ENCODE measurements at regions not wholly inside any gene's neighbourhood (a gene's known extent, or its start where the extent isn't known, plus 50 kb on each side); places are given as distances from the start of the nearest gene placed in this dataset.
A peak's percentile ranks its signal among the peaks of the same experiment; 100 is the strongest.

- peaks cover 3 to 6% (median 6%) of the 10 kb centered on the region in 7 donors for H3K4me1 Mint-ChIP-seq
- peaks cover 0 to 7% (median 0%) of the 10 kb centered on the region in 5 donors for H3K27me3 Mint-ChIP-seq
- CTCF ChIA-PET, result no interaction called here
- peaks cover 0 to 7% (median 0%) of the 10 kb centered on the region in 11 donors for H3K9me3 Mint-ChIP-seq
- Histone ChIP-seq H3K36me3 (ENCODE audit: control insufficient read depth in 2 of 3, insufficient read depth in 3 of 3, low read length in 3 of 3) (no peaks in the 10 kb centered on the region), H3K27ac (ENCODE audit: low read depth, low read length) (no peak overlapping the region), H3K9me3 (ENCODE audit: control insufficient read depth in 2 of 3, low read length in 3 of 3) (no peaks in the 10 kb centered on the region), H3K27me3 (ENCODE audit: control insufficient read depth in 2 of 2, insufficient read depth in 2 of 2, low read length in 2 of 2) (no peaks in the 10 kb centered on the region), H3K4me1 (ENCODE audit: control insufficient read depth in 2 of 2, insufficient read depth in 2 of 2, low read length in 2 of 2) (peaks cover 0 to 7% of the 10 kb centered on the region in 2 donors), H3K4me3 (ENCODE audit: low read length) (no peak overlapping the region)
- no peak overlapping the region for H3K4me3 Mint-ChIP-seq
- peaks cover 0 to 11% (median 0%) of the 10 kb centered on the region in 5 donors for H3K36me3 Mint-ChIP-seq
- POLR2A ChIA-PET, result no interaction called here
- DNase-seq (no peak), ATAC-seq (no peak)
- H3K27ac Mint-ChIP-seq, result no peak overlapping the region
- intact Hi-C loops (cut with micrococcal nuclease), result no loop called here
Observed at GRCh38 chr4:104971462-104971861, 175.2 kb upstream of the TET2 start.

GRCh38 chr4:104973708-104974107 is 173.0 kb upstream of the TET2 start:
- no peak for DNase-seq
- H3K36me3 Mint-ChIP-seq, result peaks cover 0 to 8% (median 0%) of the 10 kb centered on the region in 5 donors
- Histone ChIP-seq H3K4me3 (ENCODE audit: low read length) (no peak overlapping the region), H3K27ac (ENCODE audit: low read depth, low read length) (no peak overlapping the region), H3K4me1 (ENCODE audit: control insufficient read depth in 2 of 2, insufficient read depth in 2 of 2, low read length in 2 of 2) (no peaks in the 10 kb centered on the region), H3K36me3 (ENCODE audit: control insufficient read depth in 2 of 3, insufficient read depth in 3 of 3, low read length in 3 of 3) (no peaks in the 10 kb centered on the region), H3K9me3 (ENCODE audit: control insufficient read depth in 2 of 3, low read length in 3 of 3) (no peaks in the 10 kb centered on the region), H3K27me3 (ENCODE audit: control insufficient read depth in 2 of 2, insufficient read depth in 2 of 2, low read length in 2 of 2) (no peaks in the 10 kb centered on the region)
- intact Hi-C loops (cut with micrococcal nuclease), result no loop called here
- H3K4me1 Mint-ChIP-seq, result no peaks in the 10 kb centered on the region
- POLR2A ChIA-PET, result no interaction called here
- no peak for ATAC-seq
- no peak overlapping the region for H3K4me3 Mint-ChIP-seq
- CTCF ChIA-PET, result no interaction called here
- peaks cover 0 to 7% (median 0%) of the 10 kb centered on the region in 5 donors for H3K27me3 Mint-ChIP-seq
- no peak overlapping the region for H3K27ac Mint-ChIP-seq
- peaks cover 0 to 7% (median 0%) of the 10 kb centered on the region in 11 donors for H3K9me3 Mint-ChIP-seq

- ChIA-PET CTCF (no interaction called here), POLR2A (no interaction called here)
- Histone ChIP-seq H3K4me1 (ENCODE audit: control insufficient read depth in 2 of 2, insufficient read depth in 2 of 2, low read length in 2 of 2) (no peaks in the 10 kb centered on the region), H3K27ac (ENCODE audit: low read depth, low read length) (no peak overlapping the region), H3K9me3 (ENCODE audit: control insufficient read depth in 2 of 3, low read length in 3 of 3) (no peaks in the 10 kb centered on the region), H3K27me3 (ENCODE audit: control insufficient read depth in 2 of 2, insufficient read depth in 2 of 2, low read length in 2 of 2) (no peaks in the 10 kb centered on the region), H3K36me3 (ENCODE audit: control insufficient read depth in 2 of 3, insufficient read depth in 3 of 3, low read length in 3 of 3) (no peaks in the 10 kb centered on the region), H3K4me3 (ENCODE audit: low read length) (no peak overlapping the region)
- Mint-ChIP-seq H3K36me3 (peaks cover 0 to 11% (median 0%) of the 10 kb centered on the region in 5 donors), H3K4me3 (no peak overlapping the region), H3K27ac (no peak overlapping the region), H3K4me1 (no peaks in the 10 kb centered on the region), H3K9me3 (peaks cover 0 to 12% (median 3%) of the 10 kb centered on the region in 11 donors), H3K27me3 (peaks cover 0 to 7% (median 0%) of the 10 kb centered on the region in 5 donors)
- DNase-seq (no peak), ATAC-seq (no peak)
- intact Hi-C loops (cut with micrococcal nuclease), result no loop called here
Observed at GRCh38 chr4:104975617-104976016, 171.1 kb upstream of the TET2 start.

GRCh38 chr4:104976262-104976661 is 170.4 kb upstream of the TET2 start:
- H3K4me1 ChIP-seq (ENCODE audit: control insufficient read depth in 2 of 2, insufficient read depth in 2 of 2, low read length in 2 of 2), result no peaks in the 10 kb centered on the region
- peaks cover 0 to 11% (median 0%) of the 10 kb centered on the region in 5 donors for H3K27me3 Mint-ChIP-seq
- no peak overlapping the region for H3K4me3 Mint-ChIP-seq
- no peaks in the 10 kb centered on the region for H3K9me3 ChIP-seq (ENCODE audit: control insufficient read depth in 2 of 3, low read length in 3 of 3)
- H3K27ac Mint-ChIP-seq, result no peak overlapping the region
- peaks cover 0 to 11% (median 0%) of the 10 kb centered on the region in 5 donors for H3K36me3 Mint-ChIP-seq
- no peak overlapping the region for H3K4me3 ChIP-seq (ENCODE audit: low read length)
- H3K9me3 Mint-ChIP-seq, result peaks cover 0 to 18% (median 4%) of the 10 kb centered on the region in 11 donors
- no peaks in the 10 kb centered on the region for H3K36me3 ChIP-seq (ENCODE audit: control insufficient read depth in 2 of 3, insufficient read depth in 3 of 3, low read length in 3 of 3)
- POLR2A ChIA-PET, result no interaction called here
- ATAC-seq, result peak; percentile 49
- no peaks in the 10 kb centered on the region for H3K27me3 ChIP-seq (ENCODE audit: control insufficient read depth in 2 of 2, insufficient read depth in 2 of 2, low read length in 2 of 2)
- H3K27ac ChIP-seq (ENCODE audit: low read depth, low read length), result no peak overlapping the region
- H3K4me1 Mint-ChIP-seq, result no peaks in the 10 kb centered on the region
- DNase-seq, result no peak
- intact Hi-C loops (cut with micrococcal nuclease), result no loop called here
- CTCF ChIA-PET, result no interaction called here

- peaks cover 0 to 18% (median 5%) of the 10 kb centered on the region in 11 donors for H3K9me3 Mint-ChIP-seq
- POLR2A ChIA-PET, result no interaction called here
- no peak for ATAC-seq
- H3K9me3 ChIP-seq (ENCODE audit: control insufficient read depth in 2 of 3, low read length in 3 of 3), result no peaks in the 10 kb centered on the region
- no peaks in the 10 kb centered on the region for H3K4me1 ChIP-seq (ENCODE audit: control insufficient read depth in 2 of 2, insufficient read depth in 2 of 2, low read length in 2 of 2)
- no peaks in the 10 kb centered on the region for H3K4me1 Mint-ChIP-seq
- no peak overlapping the region for H3K4me3 ChIP-seq (ENCODE audit: low read length)
- peaks cover 0 to 11% (median 0%) of the 10 kb centered on the region in 5 donors for H3K36me3 Mint-ChIP-seq
- no peaks in the 10 kb centered on the region for H3K27me3 ChIP-seq (ENCODE audit: control insufficient read depth in 2 of 2, insufficient read depth in 2 of 2, low read length in 2 of 2)
- DNase-seq, result no peak
- no peaks in the 10 kb centered on the region for H3K36me3 ChIP-seq (ENCODE audit: control insufficient read depth in 2 of 3, insufficient read depth in 3 of 3, low read length in 3 of 3)
- CTCF ChIA-PET, result no interaction called here
- no peak overlapping the region for H3K27ac ChIP-seq (ENCODE audit: low read depth, low read length)
- no peak overlapping the region for H3K4me3 Mint-ChIP-seq
- peaks cover 0 to 11% (median 0%) of the 10 kb centered on the region in 5 donors for H3K27me3 Mint-ChIP-seq
- H3K27ac Mint-ChIP-seq, result no peak overlapping the region
- intact Hi-C loops (cut with micrococcal nuclease), result no loop called here
Observed at GRCh38 chr4:104979083-104979760, 167.5 kb upstream of the TET2 start.

GRCh38 chr4:104983615-104984179 is 163.0 kb upstream of the TET2 start:
- no peak for ATAC-seq

GRCh38 chr4:104986306-104986705 is 160.4 kb upstream of the TET2 start:
- CTCF ChIA-PET, result no interaction called here

More at GRCh38 chr4:104983615-104984179, 163.0 kb upstream of the TET2 start:
- no peak for DNase-seq
- peaks cover 0 to 18% (median 4%) of the 10 kb centered on the region in 11 donors for H3K9me3 Mint-ChIP-seq
- CTCF ChIA-PET, result no interaction called here
- intact Hi-C loops (cut with micrococcal nuclease), result no loop called here
- H3K4me1 ChIP-seq (ENCODE audit: control insufficient read depth in 2 of 2, insufficient read depth in 2 of 2, low read length in 2 of 2), result no peaks in the 10 kb centered on the region
- H3K27ac Mint-ChIP-seq, result no peak overlapping the region
- no peaks in the 10 kb centered on the region for H3K4me1 Mint-ChIP-seq
- H3K36me3 Mint-ChIP-seq, result peaks cover 0 to 11% (median 0%) of the 10 kb centered on the region in 5 donors
- peaks cover 0 to 11% (median 0%) of the 10 kb centered on the region in 5 donors for H3K27me3 Mint-ChIP-seq
- POLR2A ChIA-PET, result no interaction called here
- no peaks in the 10 kb centered on the region for H3K27me3 ChIP-seq (ENCODE audit: control insufficient read depth in 2 of 2, insufficient read depth in 2 of 2, low read length in 2 of 2)
- no peaks in the 10 kb centered on the region for H3K9me3 ChIP-seq (ENCODE audit: control insufficient read depth in 2 of 3, low read length in 3 of 3)
- H3K27ac ChIP-seq (ENCODE audit: low read depth, low read length), result no peak overlapping the region
- no peak overlapping the region for H3K4me3 ChIP-seq (ENCODE audit: low read length)
- no peaks in the 10 kb centered on the region for H3K36me3 ChIP-seq (ENCODE audit: control insufficient read depth in 2 of 3, insufficient read depth in 3 of 3, low read length in 3 of 3)
- H3K4me3 Mint-ChIP-seq, result no peak overlapping the region

More at GRCh38 chr4:104986306-104986705, 160.4 kb upstream of the TET2 start:
- no peaks in the 10 kb centered on the region for H3K4me1 ChIP-seq (ENCODE audit: control insufficient read depth in 2 of 2, insufficient read depth in 2 of 2, low read length in 2 of 2)
- intact Hi-C loops (cut with micrococcal nuclease), result no loop called here
- peaks cover 0 to 6% (median 0%) of the 10 kb centered on the region in 11 donors for H3K9me3 Mint-ChIP-seq
- H3K36me3 Mint-ChIP-seq, result no peaks in the 10 kb centered on the region
- no peak for ATAC-seq
- no peaks in the 10 kb centered on the region for H3K27me3 ChIP-seq (ENCODE audit: control insufficient read depth in 2 of 2, insufficient read depth in 2 of 2, low read length in 2 of 2)
- POLR2A ChIA-PET, result no interaction called here
- no peak for DNase-seq
- no peak overlapping the region for H3K27ac Mint-ChIP-seq
- no peak overlapping the region for H3K4me3 Mint-ChIP-seq
- H3K4me1 Mint-ChIP-seq, result no peaks in the 10 kb centered on the region
- peaks cover 0 to 8% (median 0%) of the 10 kb centered on the region in 5 donors for H3K27me3 Mint-ChIP-seq
- H3K27ac ChIP-seq (ENCODE audit: low read depth, low read length), result no peak overlapping the region
- no peak overlapping the region for H3K4me3 ChIP-seq (ENCODE audit: low read length)
- no peaks in the 10 kb centered on the region for H3K9me3 ChIP-seq (ENCODE audit: control insufficient read depth in 2 of 3, low read length in 3 of 3)
- H3K36me3 ChIP-seq (ENCODE audit: control insufficient read depth in 2 of 3, insufficient read depth in 3 of 3, low read length in 3 of 3), result no peaks in the 10 kb centered on the region

Measured in naive thymus-derived CD4-positive, alpha-beta T cell (primary cell).